ENCODE measurements at regions not wholly inside any gene's neighbourhood (a gene's known extent, or its start where the extent isn't known, plus 50 kb on each side); places are given as distances from the start of the nearest gene placed in this dataset.
"Not testable (repeated sequence)": the region's sequence is repeated elsewhere in the genome, so short reads cannot be mapped to it uniquely, and the experiment has no call there.

DNA sequence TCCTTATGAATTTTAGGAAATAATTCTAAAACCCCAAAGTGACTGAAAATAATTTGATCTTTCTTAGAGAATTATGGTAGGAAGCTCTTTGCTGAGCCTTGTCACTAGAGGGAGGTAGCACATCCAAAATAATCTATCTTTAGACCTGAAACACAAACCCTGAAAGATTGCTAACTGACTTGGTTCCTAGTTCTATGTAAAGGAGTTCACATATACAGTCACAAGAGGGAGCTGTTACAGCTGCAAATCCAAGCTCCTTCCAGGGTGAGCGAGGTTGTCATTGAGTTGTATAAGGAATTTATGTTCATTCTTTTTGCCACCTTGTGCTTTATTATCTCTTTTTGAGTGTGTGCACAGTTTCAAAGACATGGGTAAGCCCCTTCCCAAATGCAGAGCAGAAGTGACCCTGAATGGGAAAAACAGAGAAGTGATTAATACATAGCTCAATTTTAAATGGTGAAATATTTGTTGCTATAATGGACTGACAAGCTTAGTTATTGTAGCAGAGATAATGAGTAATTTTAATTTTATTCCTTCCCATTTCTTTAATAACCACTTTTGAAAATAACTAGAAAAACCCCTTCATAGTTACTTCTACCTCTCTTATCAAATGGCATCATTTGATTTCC lies 387.9 kb downstream of the DAD1 start:
- no peak for DNase-seq (ENCODE audit: low read depth in 2 of 2)

DNA sequence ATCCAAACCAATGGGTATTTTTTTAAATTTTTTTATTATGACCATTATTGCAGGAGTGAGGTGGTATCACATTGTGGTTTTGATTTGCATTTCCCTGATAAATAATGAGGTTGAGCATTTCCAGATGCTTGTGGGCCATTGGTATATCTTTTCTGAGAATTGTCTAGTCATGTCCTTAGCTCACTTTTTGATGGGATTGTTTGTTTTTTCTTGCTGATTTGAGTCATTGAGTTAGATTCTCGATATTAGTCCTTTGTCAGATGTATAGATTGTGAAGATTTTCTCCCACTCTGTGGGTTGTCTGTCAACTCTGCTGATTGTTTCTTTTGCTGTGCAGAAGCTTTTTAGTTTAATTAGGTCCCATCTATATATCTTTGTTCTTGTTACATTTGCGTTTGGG lies 388.9 kb downstream of the DAD1 start:
- DNase-seq (ENCODE audit: low read depth in 2 of 2) = not testable (repeated sequence)

GRCh38 chr14:22194664-22195063 lies 394.4 kb downstream of the DAD1 start:
- peak in 1 of 2 experiments; percentile 26 for DNase-seq (ENCODE audit: low read depth in 2 of 2)

GRCh38 chr14:22190411-22191191 lies 398.4 kb downstream of the DAD1 start:
- peak in 1 of 2 experiments; percentile 28 for DNase-seq (ENCODE audit: low read depth in 2 of 2)

DNA sequence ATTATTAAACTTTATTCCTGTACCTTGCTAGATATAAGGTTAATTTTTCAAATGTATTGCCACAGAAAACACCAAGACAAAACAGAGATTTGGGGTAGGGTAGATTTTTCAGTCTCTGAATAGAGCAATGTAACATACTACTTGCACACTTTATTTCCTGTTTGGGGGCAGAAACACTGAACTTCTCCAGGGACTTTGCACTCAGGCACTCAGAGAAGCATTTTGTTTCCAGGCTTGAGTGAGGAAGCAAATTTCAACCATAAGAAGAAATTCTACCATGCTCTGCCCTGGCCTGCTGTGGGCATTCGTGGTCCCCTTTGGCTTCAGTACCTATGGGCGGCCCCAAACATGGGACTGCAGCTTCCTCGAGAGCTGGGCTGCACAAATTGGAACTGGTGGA lies 399.1 kb downstream of the DAD1 start:
- no peak for DNase-seq (ENCODE audit: low read depth in 2 of 2)

- DNase-seq (ENCODE audit: low read depth in 2 of 2) = no peak
Measured at GRCh38 chr14:22188318-22188717, 400.7 kb downstream of the DAD1 start.

GRCh38 chr14:22185789-22186188 lies 403.2 kb downstream of the DAD1 start:
- no peak for DNase-seq (ENCODE audit: low read depth in 2 of 2)

DNA sequence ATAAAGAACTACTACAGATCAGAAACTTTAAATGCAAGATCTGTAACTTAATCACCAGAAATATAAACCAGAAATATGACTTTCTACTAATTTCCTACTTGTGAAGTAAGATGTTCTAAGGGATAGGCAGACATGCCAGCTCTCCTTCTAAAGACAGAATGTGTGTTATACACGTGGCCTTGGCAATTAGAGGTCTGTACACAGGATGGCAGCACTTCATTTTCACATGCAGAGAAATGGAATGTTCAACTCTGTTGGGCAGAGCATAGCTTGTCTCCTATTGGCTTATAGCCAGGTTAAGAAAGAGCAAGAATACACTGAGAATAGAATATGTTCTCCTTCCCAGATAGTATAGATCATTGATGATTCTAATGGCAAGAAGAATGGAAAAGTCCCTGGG lies 403.8 kb downstream of the DAD1 start:
- no peak for DNase-seq (ENCODE audit: low read depth in 2 of 2)

DNA sequence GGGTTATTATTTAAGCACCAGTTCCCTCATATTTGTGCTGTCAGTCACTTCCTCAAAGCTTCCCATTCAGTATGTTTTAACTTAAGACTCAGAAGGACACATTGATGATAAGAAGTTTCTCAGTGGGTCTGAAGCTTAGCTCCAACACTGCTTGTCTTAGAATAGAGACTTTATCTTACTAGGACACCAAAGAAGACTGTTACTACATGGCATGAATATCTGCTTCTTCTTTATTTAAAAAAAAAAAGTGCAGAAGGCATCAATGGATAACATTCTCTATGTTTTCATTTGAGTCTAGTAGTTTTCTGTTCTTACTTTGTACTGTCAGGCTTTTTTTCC lies 404.2 kb downstream of the DAD1 start:
- DNase-seq (ENCODE audit: low read depth in 2 of 2) = no peak

- DNase-seq (ENCODE audit: low read depth in 2 of 2) = no peak
Measured at GRCh38 chr14:22184157-22184829, 404.7 kb downstream of the DAD1 start.

GRCh38 chr14:22180045-22180444 lies 409.0 kb downstream of the DAD1 start:
- DNase-seq (ENCODE audit: low read depth in 2 of 2) = no peak

DNA sequence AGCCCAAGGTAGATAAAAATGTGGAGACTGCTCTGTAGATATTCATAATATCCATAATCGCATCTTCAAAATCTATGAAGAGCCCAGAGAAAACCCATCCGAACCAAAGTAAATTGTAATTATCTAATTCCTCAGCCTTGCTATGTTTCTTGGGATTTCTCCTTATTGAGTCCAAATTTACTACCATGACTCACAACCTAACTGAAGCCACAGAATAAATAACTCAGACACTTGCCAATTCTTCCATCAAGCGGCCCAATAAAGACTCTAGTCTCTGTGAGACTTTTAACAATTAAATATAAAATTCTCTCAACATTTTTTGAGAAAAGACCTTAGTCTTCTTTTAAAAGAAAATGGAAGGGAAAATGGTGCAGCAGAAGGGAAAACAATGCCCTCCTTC lies 409.8 kb downstream of the DAD1 start:
- no peak for DNase-seq (ENCODE audit: low read depth in 2 of 2)

- DNase-seq (ENCODE audit: low read depth in 2 of 2) = no peak
Measured at GRCh38 chr14:22178333-22178839, 410.6 kb downstream of the DAD1 start.

DNA sequence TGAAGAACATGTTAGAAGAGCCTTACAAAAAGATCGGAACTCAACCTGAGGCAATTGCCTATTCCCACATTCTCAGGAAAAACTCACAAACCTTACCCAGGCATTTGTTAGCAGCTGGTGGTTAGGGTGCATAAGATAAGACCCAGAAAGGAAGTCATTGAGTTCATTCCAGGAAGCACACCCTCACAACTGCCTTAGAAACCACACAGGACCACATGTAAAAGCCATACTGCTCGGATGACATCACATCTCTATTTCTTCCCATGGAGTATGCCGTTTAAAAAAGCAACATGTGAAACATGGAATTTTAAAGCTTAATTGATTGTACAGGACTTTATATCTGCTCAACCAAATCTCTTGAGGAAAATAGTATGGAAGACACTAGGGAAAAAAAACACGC lies 411.2 kb downstream of the DAD1 start:
- DNase-seq (ENCODE audit: low read depth in 2 of 2) = no peak

DNA sequence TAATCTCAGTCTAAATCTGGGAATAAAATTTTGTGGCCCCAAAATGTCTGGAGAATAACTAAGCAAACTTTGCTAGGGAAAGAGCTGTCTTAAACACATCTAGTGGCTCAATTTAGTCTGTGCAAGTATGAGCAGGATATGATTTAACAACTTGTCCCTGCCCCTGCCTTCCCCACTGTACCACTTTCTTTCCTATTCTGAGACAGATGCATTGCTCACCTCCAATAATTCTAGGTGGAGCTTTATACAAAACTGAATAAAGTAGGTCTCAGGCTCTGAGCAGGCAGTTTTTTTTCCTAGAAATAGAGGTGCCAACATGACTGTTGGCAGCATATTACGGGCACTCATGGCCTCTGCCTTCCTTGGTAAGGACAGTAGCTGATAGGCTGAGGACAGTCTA lies 412.1 kb downstream of the DAD1 start:
- no peak for DNase-seq (ENCODE audit: low read depth in 2 of 2)

GRCh38 chr14:22175278-22175558 lies 413.8 kb downstream of the DAD1 start:
- DNase-seq (ENCODE audit: low read depth in 2 of 2) = not testable (repeated sequence)

DNA sequence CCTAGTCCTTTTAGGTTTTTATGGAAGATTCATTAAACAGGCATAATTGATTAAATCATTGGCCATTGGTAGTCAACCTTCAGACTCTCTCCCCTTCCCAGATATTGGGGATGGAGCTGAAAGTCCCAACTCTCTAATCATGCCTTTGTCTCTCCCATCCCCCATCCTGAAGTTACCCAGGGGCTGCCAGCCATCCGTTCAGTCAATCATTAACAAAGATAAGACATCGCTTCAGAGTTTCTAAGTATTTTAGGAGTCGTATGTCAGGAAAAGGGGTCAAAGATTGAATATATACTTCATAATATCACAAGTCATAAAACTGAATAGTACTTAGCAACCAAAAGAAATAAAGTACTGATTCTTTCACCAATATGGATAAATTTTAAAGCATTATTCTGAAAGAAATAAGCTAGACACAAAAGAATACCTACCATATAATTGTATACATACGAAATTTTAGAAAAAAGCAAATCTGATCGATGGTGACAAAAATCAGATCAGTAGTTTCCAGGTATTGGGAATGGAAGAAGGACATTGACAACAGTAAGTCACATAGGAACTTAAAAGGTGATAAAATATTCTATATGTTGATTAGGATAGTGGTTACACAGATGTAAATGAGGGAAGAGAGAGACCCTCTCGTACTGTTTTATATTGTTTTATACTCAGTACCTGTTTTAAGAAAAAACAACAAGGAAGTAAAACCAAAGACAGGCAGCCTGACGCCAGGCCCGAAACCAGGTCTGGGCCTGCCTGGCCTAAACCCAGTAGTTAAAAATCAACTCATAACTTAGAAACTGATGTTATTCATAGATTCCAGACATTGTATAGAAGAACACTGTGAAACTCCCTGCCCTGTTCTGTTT lies 414.4 kb downstream of the DAD1 start:
- DNase-seq (ENCODE audit: low read depth in 2 of 2) = no peak

- no peak for DNase-seq (ENCODE audit: low read depth in 2 of 2)
Measured at GRCh38 chr14:22168092-22168955, 420.7 kb downstream of the DAD1 start.

DNA sequence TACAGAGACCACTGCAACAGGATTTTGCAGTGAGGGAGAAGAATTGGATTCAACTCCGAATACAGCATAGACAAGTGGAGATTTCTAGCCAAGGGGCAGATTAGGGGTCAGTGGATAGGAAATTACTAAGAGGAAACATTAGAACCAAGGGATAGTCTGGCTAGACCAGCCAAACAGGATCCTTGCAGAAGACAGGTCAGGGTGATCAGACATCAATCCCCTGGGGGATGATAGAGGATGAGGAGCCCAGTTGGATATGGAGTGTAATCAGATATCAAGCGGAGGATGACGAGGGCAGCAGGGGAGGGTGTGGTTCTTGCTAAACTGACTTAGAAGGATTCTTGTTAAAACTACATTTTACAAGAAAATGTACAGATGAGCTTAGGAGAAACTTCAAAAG lies 424.4 kb downstream of the DAD1 start:
- no peak for DNase-seq (ENCODE audit: low read depth in 2 of 2)

DNA sequence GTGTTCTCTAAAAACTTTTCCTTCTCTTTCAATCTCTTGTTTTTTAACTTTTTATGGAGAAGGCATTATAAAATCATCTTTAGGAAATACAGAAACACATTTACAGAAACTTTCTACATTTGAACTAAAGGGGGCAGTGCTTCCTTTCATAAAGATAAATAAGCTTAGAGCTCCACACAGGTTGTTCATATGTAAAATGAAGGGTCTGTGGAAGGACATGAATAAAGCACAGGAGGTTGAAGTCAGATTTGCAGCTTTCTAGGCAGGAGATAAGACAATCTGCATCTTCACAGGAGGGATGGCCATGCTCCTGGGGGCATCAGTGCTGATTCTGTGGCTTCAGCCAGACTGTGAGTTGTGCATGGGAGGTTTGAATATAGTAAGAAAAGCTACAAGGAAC lies 426.0 kb downstream of the DAD1 start:
- no peak for DNase-seq (ENCODE audit: low read depth in 2 of 2)

DNA sequence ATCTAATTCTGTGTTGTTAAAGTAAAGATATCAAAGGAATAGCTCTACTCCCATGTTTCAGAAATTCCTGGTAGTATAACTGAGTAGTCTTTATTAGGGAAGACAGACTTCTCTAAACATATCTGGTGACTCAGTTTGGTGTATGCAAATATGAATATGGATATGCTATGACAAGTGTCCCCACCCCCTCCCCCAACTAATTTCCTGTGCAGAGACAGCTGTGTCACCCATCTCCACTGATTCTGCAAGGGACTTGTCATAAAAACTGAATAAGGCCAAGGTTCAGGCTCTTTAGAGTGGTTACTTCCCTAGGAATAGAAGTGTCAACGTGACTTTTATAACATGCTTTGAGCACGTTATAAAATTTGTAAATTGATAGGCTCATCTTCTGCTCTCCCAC lies 429.1 kb downstream of the DAD1 start:
- DNase-seq (ENCODE audit: low read depth in 2 of 2) = no peak
